GM03348 (cell line): ENCODE measurements at regions not wholly inside any gene's neighbourhood (a gene's known extent, or its start where the extent isn't known, plus 50 kb on each side); places are given as distances from the start of the nearest gene placed in this dataset.
"Not testable (repeated sequence)": the region's sequence is repeated elsewhere in the genome, so short reads cannot be mapped to it uniquely, and the experiment has no call there.

ENCODE experiments used
- DNase-seq: peaks from one replicate; pipeline ENCODE4 v3.0.0; 2012; ENCODE audit warnings: low spot score

- DNase-seq: no peak
These were observed 131.1 kb upstream of the HSF2 start for GRCh38 chr6:122268394-122268793.

GRCh38 chr6:122276637-122277036 is 122.8 kb upstream of the HSF2 start:
- DNase-seq: no peak

- not testable (repeated sequence) for DNase-seq
These were observed 119.1 kb upstream of the HSF2 start for GRCh38 chr6:122280105-122281021.

GRCh38 chr6:122283884-122284283 is 115.6 kb upstream of the HSF2 start:
- DNase-seq: no peak

GRCh38 chr6:122284848-122285247 is 114.6 kb upstream of the HSF2 start:
- no peak for DNase-seq

- no peak for DNase-seq
These were observed 114.0 kb upstream of the HSF2 start for GRCh38 chr6:122285292-122285913.

- peak; percentile 5 for DNase-seq
These were observed 112.9 kb upstream of the HSF2 start for GRCh38 chr6:122286512-122286911.

- peak; percentile 6 for DNase-seq
These were observed 109.5 kb upstream of the HSF2 start for GRCh38 chr6:122289762-122290539.

- no peak for DNase-seq
These were observed 102.4 kb upstream of the HSF2 start for GRCh38 chr6:122297010-122297409.

- DNase-seq: no peak
These were observed 97.4 kb upstream of the HSF2 start for GRCh38 chr6:122302067-122302466.

GRCh38 chr6:122307577-122307976 is 91.9 kb upstream of the HSF2 start:
- no peak for DNase-seq

- no peak for DNase-seq
These were observed 91.4 kb upstream of the HSF2 start for GRCh38 chr6:122308074-122308473.

- no peak for DNase-seq
These were observed 83.6 kb upstream of the HSF2 start for GRCh38 chr6:122315842-122316241.

- DNase-seq: no peak
These were observed 76.6 kb upstream of the HSF2 start for GRCh38 chr6:122322824-122323223.

GRCh38 chr6:122323361-122323760 is 76.1 kb upstream of the HSF2 start:
- no peak for DNase-seq

GRCh38 chr6:122330315-122330714 is 69.1 kb upstream of the HSF2 start:
- DNase-seq: no peak

- no peak for DNase-seq
These were observed 61.8 kb upstream of the HSF2 start for GRCh38 chr6:122337645-122338044.

- DNase-seq: no peak
These were observed 59.8 kb upstream of the HSF2 start for GRCh38 chr6:122339661-122340060.

GRCh38 chr6:122347280-122347679 is 52.2 kb upstream of the HSF2 start:
- DNase-seq: no peak

GRCh38 chr6:122347751-122348150 is 51.7 kb upstream of the HSF2 start:
- no peak for DNase-seq
